Kidney capillary endothelial cell (primary cell): ENCODE measurements at regions not wholly inside any gene's neighbourhood (a gene's known extent, or its start where the extent isn't known, plus 50 kb on each side); places are given as distances from the start of the nearest gene placed in this dataset.
"Not testable (repeated sequence)": the region's sequence is repeated elsewhere in the genome, so short reads cannot be mapped to it uniquely, and the experiment has no call there.

Source experiments
- DNase-seq: peaks from one replicate; pipeline ENCODE4 v3.0.0-alpha.2; 2018; ENCODE audit warnings: low spot score

DNA sequence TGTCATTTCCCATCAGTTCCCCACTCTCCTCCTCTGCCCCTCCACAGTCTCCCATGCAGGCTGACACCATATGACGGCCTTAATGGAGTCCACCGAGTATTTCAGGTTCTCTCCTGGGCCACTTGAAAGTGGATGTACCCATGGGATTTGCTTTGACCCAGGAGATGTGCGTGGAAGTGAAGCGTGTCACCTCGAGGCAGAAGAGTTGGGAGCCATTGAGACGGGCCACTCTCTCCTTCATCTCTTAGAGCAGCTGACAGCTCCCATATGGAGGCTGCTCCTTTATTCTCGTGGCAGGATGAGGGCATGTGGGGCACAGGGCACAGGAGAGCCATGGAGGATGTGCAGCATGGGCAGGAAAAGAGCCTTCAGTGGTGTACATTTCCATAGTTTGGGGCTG is 144.7 kb upstream of the CRYM start:
- DNase-seq, result not testable (repeated sequence)

GRCh38 chr16:21404699-21405098 is 126.6 kb upstream of the CRYM start:
- DNase-seq, result not testable (repeated sequence)

DNA sequence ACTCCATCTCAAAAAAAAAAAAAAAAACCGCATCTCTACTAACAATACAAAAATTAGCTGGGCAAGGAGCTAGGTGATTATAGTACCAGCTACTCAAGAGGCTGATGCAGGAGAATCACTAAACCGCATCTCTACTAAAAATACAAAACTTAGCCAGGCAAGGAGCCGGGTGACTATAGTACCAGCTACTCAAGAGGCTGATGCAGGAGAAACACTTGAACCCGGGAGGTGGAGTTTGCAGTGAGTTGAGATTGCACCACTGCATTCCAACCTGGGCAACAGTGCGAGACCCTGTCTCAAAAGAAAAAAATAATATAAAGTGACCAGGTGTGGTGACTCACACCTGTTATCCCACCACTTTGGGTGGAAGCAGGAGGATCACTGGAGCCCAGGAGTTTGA is 119.8 kb upstream of the CRYM start:
- DNase-seq, result not testable (repeated sequence)

DNA sequence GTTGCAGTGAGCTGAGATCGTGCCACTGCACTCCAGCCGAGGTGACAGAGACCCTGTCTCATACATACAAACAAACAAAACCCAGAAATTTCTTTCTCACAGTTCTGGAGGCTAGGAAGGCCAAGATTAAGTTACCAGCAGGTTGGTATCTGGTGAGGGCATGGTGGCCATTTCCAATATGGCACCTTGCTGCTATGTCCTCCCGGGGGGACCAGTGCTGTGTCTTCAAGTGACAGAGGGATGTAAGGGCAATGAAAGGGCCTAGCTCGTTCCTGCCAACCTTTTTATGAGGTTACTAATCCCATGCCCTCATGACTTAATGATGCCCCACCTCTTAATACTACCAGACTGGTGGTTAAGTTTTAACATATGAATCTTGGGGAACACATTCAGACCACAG is 118.5 kb upstream of the CRYM start:
- not testable (repeated sequence) for DNase-seq

GRCh38 chr16:21390634-21391033 is 112.5 kb upstream of the CRYM start:
- not testable (repeated sequence) for DNase-seq

DNA sequence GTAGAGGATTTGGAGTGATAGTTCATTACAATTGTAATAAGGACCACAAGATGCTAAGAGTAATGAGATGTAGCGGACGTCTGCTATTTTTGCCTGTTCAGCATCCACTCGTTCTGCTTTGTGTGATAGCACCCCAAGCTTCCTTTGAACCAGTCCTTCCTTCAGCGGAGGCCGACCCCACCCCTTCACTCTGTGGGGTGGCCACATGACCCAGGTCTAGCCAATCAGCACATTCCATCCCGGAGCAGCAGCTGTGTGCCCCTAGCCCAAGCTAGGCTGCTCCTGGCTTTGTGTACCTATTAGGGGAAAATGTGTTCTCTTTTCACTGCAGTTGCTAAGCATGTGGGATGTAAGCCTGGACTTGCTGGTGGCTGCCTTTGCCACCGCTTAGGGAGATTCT is 111.8 kb upstream of the CRYM start:
- DNase-seq, result not testable (repeated sequence)

DNA sequence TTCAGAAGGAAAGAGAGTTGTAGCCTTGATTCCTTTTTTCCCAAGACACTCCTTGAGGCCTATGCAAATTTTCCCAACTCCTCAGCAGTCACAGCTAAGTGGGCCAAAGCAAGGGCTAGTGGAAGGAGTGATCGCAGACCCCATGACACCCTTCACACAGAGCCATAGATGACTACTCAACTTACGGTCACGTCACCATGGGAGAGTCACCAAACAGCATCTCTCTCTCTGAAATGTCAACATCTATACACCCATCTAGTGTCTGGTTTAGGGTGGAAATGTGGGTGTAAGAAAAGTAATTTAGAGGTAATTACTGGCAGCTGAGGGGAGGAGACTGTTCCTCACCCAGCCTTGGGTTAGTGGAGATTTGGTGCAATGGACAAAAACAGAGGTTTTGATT is 109.7 kb upstream of the CRYM start:
- DNase-seq, result not testable (repeated sequence)

DNA sequence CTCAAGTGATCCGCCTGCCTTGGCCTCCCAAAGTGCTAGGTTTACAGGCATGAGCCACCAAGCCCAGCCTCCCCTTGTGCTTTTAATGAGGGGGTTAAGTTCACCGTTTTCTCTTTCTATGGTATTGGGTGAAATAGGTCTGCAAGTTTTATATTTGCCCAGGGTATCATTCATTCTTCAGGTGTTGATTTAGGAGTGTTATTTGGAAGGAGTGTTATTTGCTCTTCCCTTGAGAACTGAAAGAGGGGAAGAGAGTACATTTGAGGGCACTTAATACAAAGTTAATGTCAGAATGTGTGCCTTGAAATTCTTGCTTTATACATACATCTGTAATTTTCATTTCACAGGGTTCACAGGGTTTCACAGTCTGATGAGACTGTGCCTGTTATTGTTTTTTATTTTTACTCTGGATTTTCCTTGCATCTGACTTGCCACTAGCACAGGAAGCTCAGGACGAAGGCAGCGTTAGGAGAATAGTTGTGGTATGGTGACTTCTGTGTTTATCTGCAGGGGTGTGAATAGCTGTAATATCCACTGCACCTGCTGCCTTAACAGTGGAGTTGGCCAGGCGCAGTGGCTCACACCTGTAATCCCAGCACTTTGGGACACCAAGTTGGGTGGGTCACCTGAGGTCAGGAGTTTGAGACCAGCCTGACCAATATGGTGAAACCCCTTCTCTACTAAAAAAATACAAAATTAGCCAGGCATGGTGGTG is 108.3 kb upstream of the CRYM start:
- DNase-seq, result not testable (repeated sequence)

DNA sequence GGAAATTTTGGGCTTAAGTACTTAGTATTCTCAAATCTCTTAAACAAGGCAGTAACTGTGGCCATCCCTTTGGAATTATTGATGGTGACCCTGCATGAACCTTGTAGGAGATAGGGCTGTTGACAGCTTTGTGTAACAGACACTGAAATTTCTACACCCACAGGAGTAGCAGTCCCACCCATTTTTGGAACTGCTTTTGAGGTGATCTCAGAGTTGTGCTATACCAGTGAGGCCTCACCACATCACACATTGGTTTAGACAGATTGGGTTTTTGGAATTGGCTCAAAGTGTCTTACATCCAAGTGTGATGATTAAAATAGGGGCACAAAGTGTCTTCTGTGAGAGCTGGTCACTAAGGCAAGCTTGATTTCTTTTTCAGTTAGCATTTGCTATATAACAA is 105.6 kb upstream of the CRYM start:
- DNase-seq, result not testable (repeated sequence)

GRCh38 chr16:21379645-21380044 is 101.6 kb upstream of the CRYM start:
- not testable (repeated sequence) for DNase-seq

- DNase-seq, result not testable (repeated sequence)
Observed at GRCh38 chr16:21376196-21376899, 98.3 kb upstream of the CRYM start.

DNA sequence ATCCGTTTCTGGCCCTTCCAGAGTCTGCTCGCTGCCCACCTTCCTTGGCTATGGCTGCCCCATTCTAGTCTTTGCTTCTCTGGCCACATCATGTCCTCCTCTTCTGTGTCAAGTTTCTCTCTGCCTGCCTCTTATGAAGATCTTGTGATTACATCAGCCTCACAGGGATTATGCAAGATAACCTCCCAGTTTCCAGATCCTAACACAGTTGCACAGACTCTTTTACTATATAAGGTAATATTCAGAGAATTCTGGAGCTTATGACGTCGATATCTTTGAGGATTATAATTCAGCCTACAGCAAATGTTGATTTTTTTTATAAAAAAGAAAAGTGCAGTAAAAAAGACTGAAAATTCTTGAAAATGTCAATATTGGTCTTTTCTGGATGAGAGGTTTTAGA is 97.2 kb upstream of the CRYM start:
- DNase-seq, result not testable (repeated sequence)

- not testable (repeated sequence) for DNase-seq
Observed at GRCh38 chr16:21373454-21373853, 95.4 kb upstream of the CRYM start.

- not testable (repeated sequence) for DNase-seq
Observed at GRCh38 chr16:21372862-21373261, 94.8 kb upstream of the CRYM start.

GRCh38 chr16:21372162-21372835 is 94.2 kb upstream of the CRYM start:
- not testable (repeated sequence) for DNase-seq

DNA sequence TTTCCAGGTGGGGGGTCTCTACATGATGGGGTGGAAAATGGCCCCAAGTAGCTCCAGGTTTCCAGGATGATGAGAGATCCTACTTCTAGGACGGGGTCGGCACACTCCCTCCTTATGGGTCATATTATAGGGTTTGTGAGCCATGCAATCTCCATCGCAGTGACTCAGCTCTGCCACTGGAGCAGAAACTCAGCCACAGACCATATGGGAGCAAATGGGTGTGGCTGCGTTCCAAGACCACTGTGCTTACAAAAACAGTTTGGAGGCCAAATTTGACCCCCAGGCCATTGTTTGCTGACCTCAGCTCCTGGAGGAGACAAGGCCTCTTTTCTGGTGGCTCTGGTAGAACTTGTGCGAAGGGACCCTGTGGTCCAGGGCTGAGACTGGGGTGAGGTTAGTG is 92.7 kb upstream of the CRYM start:
- not testable (repeated sequence) for DNase-seq

GRCh38 chr16:21368973-21369942 is 91.2 kb upstream of the CRYM start:
- not testable (repeated sequence) for DNase-seq

- not testable (repeated sequence) for DNase-seq
Observed at GRCh38 chr16:21367733-21368421, 89.8 kb upstream of the CRYM start.

DNA sequence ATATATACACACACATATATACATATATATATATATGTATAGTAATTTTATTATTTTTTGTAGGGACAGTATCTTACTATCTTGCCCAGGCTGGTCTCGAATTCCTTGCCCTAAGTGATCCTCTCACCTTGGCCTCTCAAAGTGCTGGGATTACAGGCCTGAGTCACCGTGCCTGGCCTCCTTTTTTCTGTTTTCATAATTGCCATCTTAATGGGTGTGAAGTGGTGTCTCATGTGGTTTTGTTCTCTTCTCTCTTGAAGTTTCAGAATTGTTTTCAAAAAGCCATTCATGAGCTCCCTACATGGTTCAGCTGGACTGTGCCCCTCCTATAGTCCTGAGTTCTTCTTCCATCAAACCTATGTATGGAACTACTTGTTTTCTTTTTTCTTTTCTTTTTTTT is 88.9 kb upstream of the CRYM start:
- not testable (repeated sequence) for DNase-seq

- DNase-seq, result not testable (repeated sequence)
Observed at GRCh38 chr16:21365541-21365940, 87.5 kb upstream of the CRYM start.
